Tibial nerve (tissue), 4 donors: ENCODE measurements at regions not wholly inside any gene's neighbourhood (a gene's known extent, or its start where the extent isn't known, plus 50 kb on each side); places are given as distances from the start of the nearest gene placed in this dataset.

Experiments used
- EP300 ChIP-seq, 2 donors: sonication (generic); formaldehyde crosslinking; IDR thresholded peaks; one replicate each; pipeline ENCODE4 v1.6.1; 2017; ENCODE audit warnings: antibody characterized with exemption in 2 of 2, mild to moderate bottlenecking in 1 of 2
- POLR2A ChIP-seq, 2 donors: fragments of 450-650 bp; IDR thresholded peaks; one replicate each; pipeline ENCODE4 v1.6.1; 2017; ENCODE audit warnings: antibody characterized with exemption in 2 of 2, mild to moderate bottlenecking in 2 of 2, moderate library complexity in 2 of 2
- TF ChIP-seq, protein P1 (sequence below), 5 experiments: fragments of 200-600 bp in 3 of 5; fragments of 450-650 bp in 2 of 5; sonication (generic) in 3 of 5; IDR thresholded peaks; one replicate each; pipeline ENCODE4 v1.5.1; 2016 to 2019; ENCODE audit warnings: antibody characterized with exemption in 5 of 5, mild to moderate bottlenecking in 3 of 5, moderate library complexity in 2 of 5

DNA sequence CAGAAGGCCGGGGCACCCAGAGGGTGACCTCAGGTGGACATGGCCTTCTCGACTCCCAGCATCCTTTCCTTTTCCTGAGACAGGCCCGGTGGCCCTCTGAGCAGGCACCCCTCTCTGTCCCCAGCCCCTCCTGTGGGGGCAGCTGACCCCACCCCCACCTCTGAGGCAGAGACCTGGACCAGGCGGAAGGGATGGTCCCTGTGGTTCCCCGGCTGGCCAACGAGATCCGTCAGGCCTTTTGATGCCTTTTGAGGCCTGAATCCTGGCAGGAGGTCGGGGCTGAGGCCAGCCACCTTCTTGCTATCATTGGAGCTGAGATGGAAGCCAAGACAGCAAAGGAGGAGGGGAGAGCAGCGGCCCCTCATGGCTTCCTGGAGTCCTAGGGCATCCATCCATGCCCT, 50.2 kb upstream of the ACTRT2 start:
- TF ChIP-seq, protein P1, sequence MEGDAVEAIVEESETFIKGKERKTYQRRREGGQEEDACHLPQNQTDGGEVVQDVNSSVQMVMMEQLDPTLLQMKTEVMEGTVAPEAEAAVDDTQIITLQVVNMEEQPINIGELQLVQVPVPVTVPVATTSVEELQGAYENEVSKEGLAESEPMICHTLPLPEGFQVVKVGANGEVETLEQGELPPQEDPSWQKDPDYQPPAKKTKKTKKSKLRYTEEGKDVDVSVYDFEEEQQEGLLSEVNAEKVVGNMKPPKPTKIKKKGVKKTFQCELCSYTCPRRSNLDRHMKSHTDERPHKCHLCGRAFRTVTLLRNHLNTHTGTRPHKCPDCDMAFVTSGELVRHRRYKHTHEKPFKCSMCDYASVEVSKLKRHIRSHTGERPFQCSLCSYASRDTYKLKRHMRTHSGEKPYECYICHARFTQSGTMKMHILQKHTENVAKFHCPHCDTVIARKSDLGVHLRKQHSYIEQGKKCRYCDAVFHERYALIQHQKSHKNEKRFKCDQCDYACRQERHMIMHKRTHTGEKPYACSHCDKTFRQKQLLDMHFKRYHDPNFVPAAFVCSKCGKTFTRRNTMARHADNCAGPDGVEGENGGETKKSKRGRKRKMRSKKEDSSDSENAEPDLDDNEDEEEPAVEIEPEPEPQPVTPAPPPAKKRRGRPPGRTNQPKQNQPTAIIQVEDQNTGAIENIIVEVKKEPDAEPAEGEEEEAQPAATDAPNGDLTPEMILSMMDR (IDR thresholded peaks at IDR 0.05), result no peak
- TF ChIP-seq POLR2A (IDR thresholded peaks at IDR 0.05), result no peak
- no peak for TF ChIP-seq EP300 (IDR thresholded peaks at IDR 0.05)
